ENCODE measurements at regions not wholly inside any gene's neighbourhood (a gene's known extent, or its start where the extent isn't known, plus 50 kb on each side); places are given as distances from the start of the nearest gene placed in this dataset.

GRCh38 chr11:104734998-104735397 is 163.3 kb downstream of the CASP12 start (continued):
- TF ChIP-seq HMGXB4 (CRISPR knock-in tag; IDR thresholded peaks at IDR 0.05): no peak

GRCh38 chr11:104731890-104732289 is 166.4 kb downstream of the CASP12 start:
- H3K4me2 ChIP-seq (ENCODE audit: insufficient read depth, low read length): no peak overlapping the region
- WGBS (ENCODE audit: insufficient coverage, low coverage, missing lambda C conversion rate): 0% methylated on average over 1 of the region's 1 CpG
- POLR2A ChIA-PET: no interaction called here
- in situ Hi-C loops (cut with MboI) (no loop called here), intact Hi-C loops (cut with micrococcal nuclease) (no loop called here)
- no peaks in the 10 kb centered on the region for H3K9me3 ChIP-seq (replicated peaks; ENCODE audit: control insufficient read depth, insufficient read depth, low read depth, low read length)
- CTCF ChIA-PET (ENCODE audit: low intra/inter-chr PET ratio): no interaction called here
- no peaks in the 10 kb centered on the region for H3K4me1 ChIP-seq (replicated peaks in 1 of 2; ENCODE audit: control insufficient read depth in 2 of 2, insufficient read depth in 2 of 2, low read length in 2 of 2)
- H2AFZ ChIP-seq (ENCODE audit: low read depth, low read length): no peak overlapping the region
- H3K9ac ChIP-seq (ENCODE audit: insufficient read depth in 1 of 2, low read depth in 2 of 2, low read length in 2 of 2): no peak overlapping the region
- H3K27ac ChIP-seq (ENCODE audit: extremely low read depth, low read depth, low read length): no peak overlapping the region
- H3K4me3 ChIP-seq: no peak overlapping the region
- no TSS peak for BruUV-seq (replicated peaks)
- no peak for FAIRE-seq
- H3K36me3 ChIP-seq (ENCODE audit: control insufficient read depth, insufficient read depth, low read length): no peaks in the 10 kb centered on the region
- no peaks in the 10 kb centered on the region for H3K27me3 ChIP-seq (ENCODE audit: control insufficient read depth in 2 of 2, insufficient read depth in 2 of 2, low read length in 2 of 2)
- TF ChIP-seq PHB (CRISPR knock-in tag; IDR thresholded peaks at IDR 0.05): no peak
- no peak for TF ChIP-seq HMBOX1 (IDR thresholded peaks at IDR 0.05)
- TF ChIP-seq SRSF7 (optimal IDR thresholded peaks at IDR 0.05; ENCODE audit: low read depth, low read length): no peak
- TF ChIP-seq DIDO1 (tag; IDR thresholded peaks at IDR 0.05; ENCODE audit: low read depth): no peak
- TF ChIP-seq CREB1 (IDR thresholded peaks at IDR 0.05): no peak
- TF ChIP-seq CREB1 (CRISPR knock-in tag; IDR thresholded peaks at IDR 0.05): no peak
- no peak for TF ChIP-seq ZNF407 (IDR thresholded peaks at IDR 0.05; ENCODE audit: low read depth)
- TF ChIP-seq CHAMP1 (IDR thresholded peaks at IDR 0.05): no peak
- no peaks in the 10 kb centered on the region for H3K9me1 ChIP-seq (ENCODE audit: control insufficient read depth, insufficient read depth, low read length)
- no peaks in the 10 kb centered on the region for H4K20me1 ChIP-seq (replicated peaks; ENCODE audit: control insufficient read depth, insufficient read depth, low read length)
- H3K79me2 ChIP-seq (ENCODE audit: control insufficient read depth, insufficient read depth, low read length): no peaks in the 10 kb centered on the region
- ATAC-seq: no peak
- no peak for DNase-seq (ENCODE audit: extremely low read depth in 1 of 4, low spot score in 3 of 4)

All from K562 (cell line).